T-cell (primary cell): ENCODE measurements at regions not wholly inside any gene's neighbourhood (a gene's known extent, or its start where the extent isn't known, plus 50 kb on each side); places are given as distances from the start of the nearest gene placed in this dataset.

Experiments
- ATAC-seq, 4 experiments: fragments of 200-7000 bp in 3 of 4; fragments of 150-1000 bp in 1 of 4; cut with Tn5 transposase; replicated peaks in 1 of 4; 1 replicate in 3 of 4; 2 replicates in 1 of 4; pipeline ENCODE4 v1.10.0; 2021; ENCODE audit warnings: moderate library complexity in 3 of 4, mild to moderate bottlenecking in 2 of 4, moderate number of reproducible peaks in 1 of 4
- CTCF ChIA-PET, 2 donors: fragments of 300-600 bp; sonication (Branson Sonifier 250); formaldehyde crosslinking; loops; one replicate each; lab custom pipeline; 2022; ENCODE audit warnings: antibody characterized with exemption in 2 of 2; lab: Charles Lee
- POLR2A ChIA-PET, 2 donors: fragments of 300-600 bp; sonication (Branson Sonifier 250); formaldehyde crosslinking; loops; one replicate each; lab custom pipeline; 2022; ENCODE audit warnings: antibody characterized with exemption in 2 of 2; lab: Charles Lee
- DNase-seq, 35 experiments: peaks; one replicate each; pipeline versions ENCODE4 v3.0.0 to v3.0.0-alpha.2; 2013 to 2023
- H3K27ac ChIP-seq: one replicate; pipeline ENCODE4 v1.5.1; 2013; ENCODE audit warnings: low read length
- H3K27me3 ChIP-seq, 2 experiments: replicated peaks in 1 of 2; 1 replicate in 1 of 2; 2 replicates in 1 of 2; pipeline versions ENCODE4 v1.6.1 to v1.7.0; 2013; ENCODE audit warnings: low read length in 1 of 2, mixed read lengths in 1 of 2; ENCODE audit not compliant: control insufficient read depth in 2 of 2, insufficient read depth in 2 of 2; ENCODE audit errors: extremely low read depth in 1 of 2
- H3K36me3 ChIP-seq, 2 donors: 1 replicate in 1 of 2; 2 replicates in 1 of 2; pipeline versions ENCODE4 v1.6.1 to v1.7.0; 2013; ENCODE audit warnings: low read length in 1 of 2; ENCODE audit not compliant: control insufficient read depth in 2 of 2, insufficient read depth in 1 of 2; ENCODE audit errors: extremely low read depth in 1 of 2
- H3K4me1 ChIP-seq, 2 experiments: 1 replicate in 1 of 2; 2 replicates in 1 of 2; pipeline versions ENCODE4 v1.6.1 to v1.7.0; 2013; ENCODE audit warnings: low read length in 2 of 2, mixed read lengths in 1 of 2; ENCODE audit not compliant: insufficient read depth in 2 of 2, control insufficient read depth in 1 of 2; ENCODE audit errors: extremely low read depth in 1 of 2
- H3K4me3 ChIP-seq, 2 donors: 1 replicate in 1 of 2; 2 replicates in 1 of 2; pipeline versions ENCODE4 v1.5.1 to v1.7.0; 2013; ENCODE audit warnings: mild to moderate bottlenecking in 2 of 2, low read length in 1 of 2, moderate library complexity in 1 of 2; ENCODE audit not compliant: control insufficient read depth in 1 of 2; ENCODE audit errors: extremely low read depth in 1 of 2
- H3K9me3 ChIP-seq: 2 replicates; pipeline ENCODE4 v1.7.0; 2013
- H3K27ac Mint-ChIP-seq, 2 donors: one replicate each; pipeline ENCODE4 v1.8.0; 2020 to 2021; ENCODE audit warnings: mild to moderate bottlenecking in 2 of 2, mixed read lengths in 2 of 2
- H3K27me3 Mint-ChIP-seq, 2 donors: one replicate each; pipeline ENCODE4 v1.8.0; 2021 to 2022; ENCODE audit warnings: mixed read lengths in 2 of 2
- H3K36me3 Mint-ChIP-seq: one replicate; pipeline ENCODE4 v1.8.0; 2021; ENCODE audit warnings: mixed read lengths
- H3K4me1 Mint-ChIP-seq, 3 donors: one replicate each; pipeline ENCODE4 v1.8.0; 2020 to 2022; ENCODE audit warnings: mixed read lengths in 3 of 3, mild to moderate bottlenecking in 1 of 3
- H3K4me3 Mint-ChIP-seq, 3 donors: one replicate each; pipeline ENCODE4 v1.8.0; 2020 to 2022; ENCODE audit warnings: mild to moderate bottlenecking in 3 of 3, mixed read lengths in 3 of 3, moderate library complexity in 3 of 3
- H3K9me3 Mint-ChIP-seq, 3 donors: one replicate each; pipeline ENCODE4 v1.8.0; 2020 to 2022; ENCODE audit warnings: mixed read lengths in 3 of 3
- WGBS: methylation state at CpG from one replicate; pipeline ENCODE4 v1.1.5; 2013; ENCODE audit warnings: missing lambda C conversion rate; ENCODE audit not compliant: insufficient coverage; 5-methylcytosine and 5-hydroxymethylcytosine counted together

DNA sequence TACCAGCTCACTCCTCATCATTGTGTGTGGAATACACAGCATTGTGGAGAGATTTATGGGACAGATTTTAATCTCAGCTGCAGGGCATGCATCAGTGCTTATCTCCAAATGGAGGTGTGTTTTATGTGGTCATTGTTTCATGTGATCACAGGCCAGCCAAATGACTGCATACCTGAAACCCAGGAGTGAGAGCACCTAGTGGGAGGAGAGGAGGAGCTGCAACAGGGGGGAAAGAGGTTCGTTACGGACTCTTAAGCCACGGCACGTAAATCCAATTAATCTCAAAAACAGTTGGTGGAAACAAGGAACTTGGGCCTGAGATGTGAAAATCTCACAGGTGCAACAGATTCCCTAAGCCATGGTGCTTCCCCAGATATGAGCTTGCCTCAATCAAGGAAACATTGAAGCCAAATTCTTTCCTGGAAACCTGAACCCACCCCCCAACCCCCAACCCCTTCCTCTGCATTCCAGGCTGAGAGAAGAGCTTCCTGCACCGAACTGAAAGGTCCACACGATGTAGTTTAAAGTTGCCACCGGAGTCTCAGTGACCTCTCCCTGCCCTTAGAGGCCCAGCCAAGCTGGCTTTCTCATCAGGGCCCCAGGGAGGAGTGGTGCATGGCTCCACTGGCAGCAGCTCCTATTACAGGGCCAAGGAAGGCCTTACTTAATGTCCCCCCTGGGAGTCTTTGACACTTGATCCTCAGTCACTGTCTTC lies 167.4 kb downstream of the C1D start:
- no peaks in the 10 kb centered on the region for H3K4me1 ChIP-seq
- H3K4me3 Mint-ChIP-seq, result no peak overlapping the region
- DNase-seq, result no peak
- no peak overlapping the region for H3K4me3 ChIP-seq
- H3K9me3 Mint-ChIP-seq, result peaks cover 0 to 6% (median 0%) of the 10 kb centered on the region in 3 donors
- CTCF ChIA-PET, result no interaction called here
- H3K27ac ChIP-seq, result no peak overlapping the region
- WGBS, result 44% methylated on average over 7 of the region's 7 CpGs
- no peak overlapping the region for H3K27ac Mint-ChIP-seq
- H3K9me3 ChIP-seq, result no peaks in the 10 kb centered on the region
- H3K27me3 ChIP-seq, result peaks cover 0 to 3% of the 10 kb centered on the region in 2 experiments
- H3K4me1 Mint-ChIP-seq, result no peaks in the 10 kb centered on the region
- peaks cover 7 to 11% of the 10 kb centered on the region in 2 donors for H3K27me3 Mint-ChIP-seq
- no peaks in the 10 kb centered on the region for H3K36me3 Mint-ChIP-seq
- no peak for ATAC-seq
- H3K36me3 ChIP-seq, result no peaks in the 10 kb centered on the region
- POLR2A ChIA-PET, result interaction anchor here in 1 of 2 donors (0.6 kb wide), 2 partner anchors 74 to 81 kb away, joined by 4 to 11 read pairs; no protein-coding TSS in a partner anchor

DNA sequence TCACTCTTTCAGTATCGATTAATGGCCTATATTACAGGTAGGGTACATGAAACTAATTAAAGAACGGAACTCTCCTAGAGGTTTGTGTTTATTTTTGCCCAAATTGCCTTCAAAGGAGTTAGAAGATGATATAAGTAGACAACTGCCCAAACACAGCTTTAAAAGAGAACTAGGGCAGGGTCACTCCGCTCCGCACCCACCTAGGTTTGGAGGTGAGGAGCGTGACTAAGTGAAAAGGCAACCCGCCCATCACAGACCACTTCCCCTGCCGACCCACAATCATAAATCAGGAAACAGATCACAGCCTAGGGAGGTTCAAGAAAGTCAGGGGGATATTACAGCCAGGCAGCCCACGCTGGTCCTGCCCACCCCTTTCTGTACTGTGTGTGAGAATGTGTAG lies 166.7 kb downstream of the C1D start:
- Histone ChIP-seq H3K27me3 (peaks cover 0 to 3% of the 10 kb centered on the region in 2 experiments), H3K4me3 (no peak overlapping the region), H3K36me3 (no peaks in the 10 kb centered on the region), H3K27ac (no peak overlapping the region), H3K4me1 (no peaks in the 10 kb centered on the region), H3K9me3 (no peaks in the 10 kb centered on the region)
- POLR2A ChIA-PET, result interaction anchor here in 1 of 2 donors (0.5 to 0.6 kb wide), 3 partner anchors 75 to 208 kb away, joined by 4 to 11 read pairs (median 9); no protein-coding TSS in a partner anchor
- H3K36me3 Mint-ChIP-seq, result no peaks in the 10 kb centered on the region
- DNase-seq (no peak), ATAC-seq (no peak)
- H3K27me3 Mint-ChIP-seq, result peaks cover 4 to 11% of the 10 kb centered on the region in 2 donors
- no peak overlapping the region for H3K4me3 Mint-ChIP-seq
- H3K4me1 Mint-ChIP-seq, result no peaks in the 10 kb centered on the region
- H3K9me3 Mint-ChIP-seq, result peaks cover 0 to 6% (median 0%) of the 10 kb centered on the region in 3 donors
- CTCF ChIA-PET, result no interaction called here
- no CpG with 5 or more reads among the region's 8 CpGs for WGBS
- no peak overlapping the region for H3K27ac Mint-ChIP-seq

DNA sequence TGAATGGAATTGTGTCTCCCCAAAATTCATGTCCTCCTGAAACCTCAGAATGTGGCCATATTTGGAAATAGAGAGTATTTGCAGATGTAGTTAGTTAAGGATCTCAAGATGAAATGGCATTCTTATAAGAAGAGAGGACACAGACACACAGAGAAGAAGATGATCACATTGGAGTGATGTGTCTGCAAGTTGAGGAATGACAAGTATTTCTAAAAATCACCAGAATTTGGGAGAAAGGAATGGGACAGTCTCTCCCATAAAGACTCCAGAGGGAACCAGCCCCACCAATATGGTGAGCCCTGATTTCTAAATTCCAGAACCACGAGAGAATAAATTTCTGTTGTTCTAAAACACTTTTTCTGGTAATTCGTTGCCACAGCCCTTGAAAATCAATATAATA lies 166.3 kb downstream of the C1D start:
- DNase-seq, result no peak
- H3K27ac ChIP-seq, result no peak overlapping the region
- no peak overlapping the region for H3K4me3 Mint-ChIP-seq
- no peak overlapping the region for H3K4me3 ChIP-seq
- no peak for ATAC-seq
- peaks cover 0 to 6% (median 0%) of the 10 kb centered on the region in 3 donors for H3K9me3 Mint-ChIP-seq
- no peaks in the 10 kb centered on the region for H3K4me1 ChIP-seq
- peaks cover 4 to 12% of the 10 kb centered on the region in 2 donors for H3K27me3 Mint-ChIP-seq
- H3K27me3 ChIP-seq, result peaks cover 0 to 3% of the 10 kb centered on the region in 2 experiments
- no peaks in the 10 kb centered on the region for H3K4me1 Mint-ChIP-seq
- no peak overlapping the region for H3K27ac Mint-ChIP-seq
- no CpG with 5 or more reads among the region's 2 CpGs for WGBS
- H3K9me3 ChIP-seq, result no peaks in the 10 kb centered on the region
- POLR2A ChIA-PET, result interaction anchor here in 1 of 2 donors (0.5 kb wide), 1 partner anchor 209 kb away, joined by 9 read pairs; no protein-coding TSS in a partner anchor
- no peaks in the 10 kb centered on the region for H3K36me3 ChIP-seq
- no peaks in the 10 kb centered on the region for H3K36me3 Mint-ChIP-seq
- CTCF ChIA-PET, result no interaction called here

DNA sequence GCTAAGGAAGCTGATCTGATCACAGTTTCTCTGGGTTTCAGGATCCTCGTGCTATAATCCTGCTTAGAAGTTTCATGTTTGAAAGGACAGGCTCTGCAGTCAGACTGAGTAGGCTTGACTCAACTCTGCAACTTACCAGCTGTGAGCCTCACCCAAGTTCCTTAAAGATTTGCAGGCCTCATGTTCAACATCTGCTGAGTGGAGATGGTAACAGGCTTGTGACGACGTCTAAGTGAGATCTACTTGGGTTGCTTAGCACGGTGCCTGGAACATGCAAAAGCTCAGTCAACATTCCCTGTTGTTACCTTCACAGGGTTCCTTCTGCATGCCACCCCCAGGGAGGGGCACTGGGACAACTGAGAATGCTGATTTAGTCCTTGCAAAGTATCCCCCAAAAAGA lies 164.2 kb downstream of the C1D start:
- WGBS, result 81% methylated on average over 3 of the region's 4 CpGs
- peaks cover 0 to 5% of the 10 kb centered on the region in 2 experiments for H3K27me3 ChIP-seq
- H3K4me3 ChIP-seq, result no peak overlapping the region
- ChIA-PET CTCF (no interaction called here), POLR2A (no interaction called here)
- no peak overlapping the region for H3K4me3 Mint-ChIP-seq
- no peak overlapping the region for H3K27ac Mint-ChIP-seq
- no peaks in the 10 kb centered on the region for H3K36me3 Mint-ChIP-seq
- DNase-seq, result no peak
- H3K27me3 Mint-ChIP-seq, result peaks cover 4 to 16% of the 10 kb centered on the region in 2 donors
- H3K9me3 Mint-ChIP-seq, result peaks cover 0 to 6% (median 0%) of the 10 kb centered on the region in 3 donors
- no peaks in the 10 kb centered on the region for H3K36me3 ChIP-seq
- no peaks in the 10 kb centered on the region for H3K4me1 ChIP-seq
- no peak for ATAC-seq
- H3K9me3 ChIP-seq, result no peaks in the 10 kb centered on the region
- H3K4me1 Mint-ChIP-seq, result no peaks in the 10 kb centered on the region
- no peak overlapping the region for H3K27ac ChIP-seq

DNA sequence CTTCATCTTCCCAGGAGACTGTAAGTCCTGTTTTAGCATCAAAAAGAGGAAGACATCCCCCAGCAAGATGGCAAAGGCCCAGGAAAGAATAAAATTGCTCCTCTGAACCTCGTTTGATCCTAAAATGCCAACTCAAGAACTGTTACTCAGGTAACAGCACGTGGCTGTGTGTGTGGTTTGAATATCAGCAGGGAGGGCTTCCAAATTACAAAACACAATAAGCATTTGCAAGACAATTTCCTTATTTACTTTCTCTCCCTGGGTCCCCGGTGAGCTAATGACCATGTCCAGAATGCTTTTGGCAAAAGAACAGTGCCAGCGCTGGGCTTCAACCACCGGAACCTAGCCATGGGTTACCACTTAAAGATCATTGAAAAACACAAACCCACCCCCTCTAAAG lies 163.6 kb downstream of the C1D start:
- Mint-ChIP-seq H3K36me3 (no peaks in the 10 kb centered on the region), H3K9me3 (peaks cover 0 to 3% (median 0%) of the 10 kb centered on the region in 3 donors), H3K4me3 (no peak overlapping the region), H3K4me1 (no peaks in the 10 kb centered on the region), H3K27ac (no peak overlapping the region), H3K27me3 (peaks cover 9 to 20% of the 10 kb centered on the region in 2 donors)
- ATAC-seq (no peak), DNase-seq (no peak)
- Histone ChIP-seq H3K27me3 (peaks cover 0 to 5% of the 10 kb centered on the region in 2 experiments), H3K4me1 (no peaks in the 10 kb centered on the region), H3K36me3 (no peaks in the 10 kb centered on the region), H3K9me3 (no peaks in the 10 kb centered on the region), H3K27ac (no peak overlapping the region), H3K4me3 (no peak overlapping the region)
- CTCF ChIA-PET, result no interaction called here
- POLR2A ChIA-PET, result no interaction called here
- no CpG with 5 or more reads among the region's 5 CpGs for WGBS

DNA sequence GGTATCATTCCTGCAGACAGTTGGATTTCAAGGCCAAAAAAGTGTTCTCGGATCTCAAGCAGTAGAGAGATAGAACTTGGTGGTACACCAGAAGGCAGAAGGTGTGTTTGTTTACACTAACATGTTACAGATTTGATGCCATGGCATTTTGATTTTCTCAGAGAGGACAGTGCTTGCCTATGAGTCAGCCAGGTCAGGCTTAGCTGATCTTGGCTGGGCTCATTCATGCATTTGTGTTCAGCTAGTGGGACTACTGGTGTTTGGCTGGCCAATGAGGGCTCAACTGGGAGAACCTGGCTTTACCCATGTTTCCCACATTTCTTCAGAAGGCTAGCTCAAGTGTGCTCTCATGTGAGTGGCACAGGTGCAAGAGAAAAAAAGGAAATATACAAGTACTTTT lies 162.0 kb downstream of the C1D start:
- Mint-ChIP-seq H3K27me3 (peaks cover 9 to 21% of the 10 kb centered on the region in 2 donors), H3K9me3 (no peaks in the 10 kb centered on the region), H3K36me3 (no peaks in the 10 kb centered on the region), H3K4me3 (no peak overlapping the region), H3K4me1 (no peaks in the 10 kb centered on the region), H3K27ac (no peak overlapping the region)
- H3K27me3 ChIP-seq, result peaks cover 0 to 8% of the 10 kb centered on the region in 2 experiments
- no peak overlapping the region for H3K4me3 ChIP-seq
- 78% methylated on average over 1 of the region's 1 CpG for WGBS
- POLR2A ChIA-PET, result no interaction called here
- CTCF ChIA-PET, result interaction anchor here in 1 of 2 donors (0.5 kb wide), 1 partner anchor 17 kb away, joined by 6 read pairs; no protein-coding TSS in a partner anchor
- H3K36me3 ChIP-seq, result no peaks in the 10 kb centered on the region
- H3K4me1 ChIP-seq, result no peaks in the 10 kb centered on the region
- DNase-seq (no peak), ATAC-seq (no peak)
- no peaks in the 10 kb centered on the region for H3K9me3 ChIP-seq
- H3K27ac ChIP-seq, result no peak overlapping the region
